ENCODE measurements at regions not wholly inside any gene's neighbourhood (a gene's known extent, or its start where the extent isn't known, plus 50 kb on each side); places are given as distances from the start of the nearest gene placed in this dataset.

DNA sequence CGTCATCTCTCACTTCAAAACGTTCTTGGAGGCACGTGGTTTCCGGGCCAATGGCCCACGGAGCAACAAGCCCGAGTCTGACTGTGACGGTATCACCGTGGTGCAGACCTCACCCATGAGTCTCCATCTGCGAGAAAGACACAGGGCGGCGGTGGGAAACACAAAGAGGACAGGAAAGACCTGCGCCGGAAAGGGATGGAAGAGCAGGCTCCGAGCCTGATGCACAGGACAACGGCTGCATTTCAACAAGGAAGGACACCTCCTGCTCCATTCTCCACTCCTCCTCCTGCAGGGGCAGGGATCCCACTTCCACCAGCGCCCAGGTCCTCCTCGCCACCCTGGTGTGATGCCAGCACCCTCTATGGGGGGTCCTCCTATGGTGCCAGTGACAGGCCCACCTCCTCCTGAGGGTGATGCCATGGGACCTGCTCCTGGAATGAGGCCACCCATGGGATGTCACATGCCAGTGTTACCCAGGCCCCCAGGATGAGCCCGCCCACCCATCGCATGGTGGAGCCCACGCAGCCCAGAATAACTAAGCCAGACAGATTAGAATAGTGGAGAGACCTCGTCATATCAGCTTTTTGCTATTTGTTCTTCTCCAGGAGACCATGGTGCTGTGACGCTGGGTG is 73.0 kb upstream of the PCSK6 start:
- FAIRE-seq (no peak), DNase-seq (ENCODE audit: low read depth) (no peak)
- H3K27me3 Mint-ChIP-seq (ENCODE audit: low read depth, unreplicated experiment): peaks cover 60% of the 10 kb centered on the region

GRCh38 chr15:101561584-101561906 is 72.0 kb upstream of the PCSK6 start:
- Mint-ChIP-seq H3K9me3 (ENCODE audit: unreplicated experiment) (no peaks in the 10 kb centered on the region), H3K4me3 (ENCODE audit: unreplicated experiment) (no peak overlapping the region), H3K27ac (ENCODE audit: unreplicated experiment) (no peak overlapping the region), H3K27me3 (ENCODE audit: low read depth, unreplicated experiment) (peaks cover 57% of the 10 kb centered on the region), H3K36me3 (ENCODE audit: low read depth, unreplicated experiment) (peaks cover 3% of the 10 kb centered on the region), H3K4me1 (ENCODE audit: low read depth, unreplicated experiment) (no peaks in the 10 kb centered on the region)
- H2AFZ ChIP-seq (ENCODE audit: low read depth, low read length): no peak overlapping the region
- H3K4me3 ChIP-seq (ENCODE audit: insufficient read depth, low read depth, low read length): no peak overlapping the region
- H3K4me2 ChIP-seq (ENCODE audit: low read length): no peak overlapping the region
- no peak overlapping the region for H3K9ac ChIP-seq (ENCODE audit: low read length)
- H3K79me2 ChIP-seq (ENCODE audit: insufficient read depth, low read length): no peaks in the 10 kb centered on the region
- peaks cover 8% of the 10 kb centered on the region for H3K27me3 ChIP-seq (ENCODE audit: insufficient read depth, low read length)
- no peaks in the 10 kb centered on the region for H3K36me3 ChIP-seq (ENCODE audit: insufficient read depth, low read length)
- no peak overlapping the region for H3K27ac ChIP-seq (ENCODE audit: low read depth, low read length)
- no peaks in the 10 kb centered on the region for H4K20me1 ChIP-seq (ENCODE audit: insufficient read depth, low read length)
- no peak for TF ChIP-seq EZH2 (IDR thresholded peaks at IDR 0.05; ENCODE audit: insufficient read depth, low read length)
- TF ChIP-seq, protein P1, sequence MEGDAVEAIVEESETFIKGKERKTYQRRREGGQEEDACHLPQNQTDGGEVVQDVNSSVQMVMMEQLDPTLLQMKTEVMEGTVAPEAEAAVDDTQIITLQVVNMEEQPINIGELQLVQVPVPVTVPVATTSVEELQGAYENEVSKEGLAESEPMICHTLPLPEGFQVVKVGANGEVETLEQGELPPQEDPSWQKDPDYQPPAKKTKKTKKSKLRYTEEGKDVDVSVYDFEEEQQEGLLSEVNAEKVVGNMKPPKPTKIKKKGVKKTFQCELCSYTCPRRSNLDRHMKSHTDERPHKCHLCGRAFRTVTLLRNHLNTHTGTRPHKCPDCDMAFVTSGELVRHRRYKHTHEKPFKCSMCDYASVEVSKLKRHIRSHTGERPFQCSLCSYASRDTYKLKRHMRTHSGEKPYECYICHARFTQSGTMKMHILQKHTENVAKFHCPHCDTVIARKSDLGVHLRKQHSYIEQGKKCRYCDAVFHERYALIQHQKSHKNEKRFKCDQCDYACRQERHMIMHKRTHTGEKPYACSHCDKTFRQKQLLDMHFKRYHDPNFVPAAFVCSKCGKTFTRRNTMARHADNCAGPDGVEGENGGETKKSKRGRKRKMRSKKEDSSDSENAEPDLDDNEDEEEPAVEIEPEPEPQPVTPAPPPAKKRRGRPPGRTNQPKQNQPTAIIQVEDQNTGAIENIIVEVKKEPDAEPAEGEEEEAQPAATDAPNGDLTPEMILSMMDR (IDR thresholded peaks at IDR 0.05; ENCODE audit: insufficient read depth, low read depth, low read length): no peak
- H3K9me3 ChIP-seq (ENCODE audit: insufficient read depth, low read depth, low read length): no peaks in the 10 kb centered on the region
- no peak for FAIRE-seq
- DNase-seq (ENCODE audit: low read depth): no peak
- H3K4me1 ChIP-seq (ENCODE audit: insufficient read depth, low read length): no peaks in the 10 kb centered on the region

More for the DNA sequence above, 73.0 kb upstream of the PCSK6 start:
- H3K4me1 Mint-ChIP-seq (ENCODE audit: low read depth, unreplicated experiment): no peaks in the 10 kb centered on the region
- peaks cover 3% of the 10 kb centered on the region for H3K36me3 Mint-ChIP-seq (ENCODE audit: low read depth, unreplicated experiment)
- H4K20me1 ChIP-seq (ENCODE audit: insufficient read depth, low read length): no peaks in the 10 kb centered on the region
- H3K4me3 Mint-ChIP-seq (ENCODE audit: unreplicated experiment): no peak overlapping the region
- no peaks in the 10 kb centered on the region for H3K9me3 ChIP-seq (ENCODE audit: insufficient read depth, low read depth, low read length)
- no peak overlapping the region for H3K27ac Mint-ChIP-seq (ENCODE audit: unreplicated experiment)
- TF ChIP-seq, protein P1 (IDR thresholded peaks at IDR 0.05; ENCODE audit: insufficient read depth, low read depth, low read length): no peak
- no peak for TF ChIP-seq EZH2 (IDR thresholded peaks at IDR 0.05; ENCODE audit: insufficient read depth, low read length)
- peaks cover 8% of the 10 kb centered on the region for H3K27me3 ChIP-seq (ENCODE audit: insufficient read depth, low read length)
- no peaks in the 10 kb centered on the region for H3K4me1 ChIP-seq (ENCODE audit: insufficient read depth, low read length)
- no peaks in the 10 kb centered on the region for H3K36me3 ChIP-seq (ENCODE audit: insufficient read depth, low read length)
- no peak overlapping the region for H2AFZ ChIP-seq (ENCODE audit: low read depth, low read length)
- no peak overlapping the region for H3K9ac ChIP-seq (ENCODE audit: low read length)
- no peaks in the 10 kb centered on the region for H3K79me2 ChIP-seq (ENCODE audit: insufficient read depth, low read length)
- H3K27ac ChIP-seq (ENCODE audit: low read depth, low read length): no peak overlapping the region
- no peaks in the 10 kb centered on the region for H3K9me3 Mint-ChIP-seq (ENCODE audit: unreplicated experiment)
- no peak overlapping the region for H3K4me3 ChIP-seq (ENCODE audit: insufficient read depth, low read depth, low read length)
- no peak overlapping the region for H3K4me2 ChIP-seq (ENCODE audit: low read length)

GRCh38 chr15:101560722-101561583 is 71.4 kb upstream of the PCSK6 start:
- no peaks in the 10 kb centered on the region for H3K9me3 Mint-ChIP-seq (ENCODE audit: unreplicated experiment)
- Histone ChIP-seq H3K27ac (ENCODE audit: low read depth, low read length) (no peak overlapping the region), H3K9me3 (ENCODE audit: insufficient read depth, low read depth, low read length) (no peaks in the 10 kb centered on the region), H3K9ac (ENCODE audit: low read length) (no peak overlapping the region), H3K4me1 (ENCODE audit: insufficient read depth, low read length) (no peaks in the 10 kb centered on the region), H2AFZ (ENCODE audit: low read depth, low read length) (no peak overlapping the region), H3K79me2 (ENCODE audit: insufficient read depth, low read length) (no peaks in the 10 kb centered on the region), H3K36me3 (ENCODE audit: insufficient read depth, low read length) (no peaks in the 10 kb centered on the region), H3K4me3 (ENCODE audit: insufficient read depth, low read depth, low read length) (no peak overlapping the region), H3K27me3 (ENCODE audit: insufficient read depth, low read length) (peaks cover 8% of the 10 kb centered on the region), H4K20me1 (ENCODE audit: insufficient read depth, low read length) (no peaks in the 10 kb centered on the region), H3K4me2 (ENCODE audit: low read length) (no peak overlapping the region)
- no peak overlapping the region for H3K4me3 Mint-ChIP-seq (ENCODE audit: unreplicated experiment)
- H3K27ac Mint-ChIP-seq (ENCODE audit: unreplicated experiment): no peak overlapping the region
- H3K4me1 Mint-ChIP-seq (ENCODE audit: low read depth, unreplicated experiment): no peaks in the 10 kb centered on the region
- peaks cover 59% of the 10 kb centered on the region for H3K27me3 Mint-ChIP-seq (ENCODE audit: low read depth, unreplicated experiment)
- no peak for TF ChIP-seq EZH2 (IDR thresholded peaks at IDR 0.05; ENCODE audit: insufficient read depth, low read length)
- TF ChIP-seq, protein P1 (IDR thresholded peaks at IDR 0.05; ENCODE audit: insufficient read depth, low read depth, low read length): no peak
- DNase-seq (ENCODE audit: low read depth) (no peak), FAIRE-seq (no peak)
- peaks cover 3% of the 10 kb centered on the region for H3K36me3 Mint-ChIP-seq (ENCODE audit: low read depth, unreplicated experiment)

Measured in astrocyte (in vitro differentiated cells and primary cell).